ENCODE measurements at regions not wholly inside any gene's neighbourhood (a gene's known extent, or its start where the extent isn't known, plus 50 kb on each side); places are given as distances from the start of the nearest gene placed in this dataset.

- Mint-ChIP-seq H3K27me3 (ENCODE audit: low read depth in 3 of 3) (peaks cover 0 to 6% (median 4%) of the 10 kb centered on the region in 3 donors), H3K36me3 (no peaks in the 10 kb centered on the region), H3K4me3 (no peak overlapping the region), H3K9me3 (no peaks in the 10 kb centered on the region), H3K4me1 (peaks cover 36% of the 10 kb centered on the region), H3K27ac (no peak overlapping the region)
- H3K4me3 ChIP-seq (replicated peaks in 1 of 3; ENCODE audit: low read depth in 2 of 3, low read length in 3 of 3): no peak overlapping the region
- no peak for TF ChIP-seq CTCF (IDR thresholded peaks at IDR 0.05)
- H3K36me3 ChIP-seq (replicated peaks in 1 of 2; ENCODE audit: control insufficient read depth in 1 of 2, insufficient read depth in 2 of 2, low read length in 2 of 2): no peaks in the 10 kb centered on the region
- H3K9me3 ChIP-seq (replicated peaks in 1 of 2; ENCODE audit: control insufficient read depth in 1 of 2, insufficient read depth in 1 of 2, low read length in 2 of 2): no peaks in the 10 kb centered on the region
- H2AFZ ChIP-seq (ENCODE audit: insufficient read depth, low read depth, low read length, poor library complexity, severe bottlenecking): no peak overlapping the region
- no peaks in the 10 kb centered on the region for H3K27me3 ChIP-seq (ENCODE audit: control insufficient read depth in 2 of 2, insufficient read depth in 2 of 2, low read length in 2 of 2)
- no peak for DNase-seq
- peak overlapping the region in 1 of 2 donors; percentile 68 for H3K27ac ChIP-seq (ENCODE audit: low read depth in 1 of 2, low read length in 2 of 2)
- H4K20me1 ChIP-seq (ENCODE audit: insufficient read depth, low read length): no peaks in the 10 kb centered on the region
- intact Hi-C loops (cut with micrococcal nuclease): no loop called here
- peaks cover 18 to 60% of the 10 kb centered on the region in 2 donors for H3K4me1 ChIP-seq (ENCODE audit: control insufficient read depth in 1 of 2, insufficient read depth in 2 of 2, low read length in 2 of 2)
- H3K4me2 ChIP-seq (replicated peaks; ENCODE audit: extremely low read depth, low read length, poor library complexity, severe bottlenecking): no peak overlapping the region
- no peaks in the 10 kb centered on the region for H3K79me2 ChIP-seq (ENCODE audit: insufficient read depth, low read length)
- no peak overlapping the region for H3K9ac ChIP-seq (ENCODE audit: insufficient read depth, low read length, poor library complexity, severe bottlenecking)
These were observed 152.7 kb upstream of the RUNX1 start for GRCh38 chr21:35201799-35202198.

GRCh38 chr21:35201288-35201687, 152.2 kb upstream of the RUNX1 start:
- peak overlapping the region in 1 of 7 donors; percentile 36 for H3K27ac Mint-ChIP-seq
- intact Hi-C loops (cut with micrococcal nuclease): no loop called here
- DNase-seq: no peak
- Histone ChIP-seq H4K20me1 (ENCODE audit: insufficient read depth, low read length) (no peaks in the 10 kb centered on the region), H3K27me3 (ENCODE audit: control insufficient read depth in 2 of 2, insufficient read depth in 2 of 2, low read length in 2 of 2) (no peaks in the 10 kb centered on the region), H3K4me1 (ENCODE audit: control insufficient read depth in 1 of 2, insufficient read depth in 2 of 2, low read length in 2 of 2) (peaks cover 16 to 54% of the 10 kb centered on the region in 2 donors), H3K36me3 (replicated peaks in 1 of 2; ENCODE audit: control insufficient read depth in 1 of 2, insufficient read depth in 2 of 2, low read length in 2 of 2) (no peaks in the 10 kb centered on the region), H2AFZ (ENCODE audit: insufficient read depth, low read depth, low read length, poor library complexity, severe bottlenecking) (no peak overlapping the region), H3K4me3 (replicated peaks in 1 of 3; ENCODE audit: low read depth in 2 of 3, low read length in 3 of 3) (no peak overlapping the region), H3K79me2 (ENCODE audit: insufficient read depth, low read length) (no peaks in the 10 kb centered on the region), H3K9me3 (replicated peaks in 1 of 2; ENCODE audit: control insufficient read depth in 1 of 2, insufficient read depth in 1 of 2, low read length in 2 of 2) (no peaks in the 10 kb centered on the region), H3K4me2 (replicated peaks; ENCODE audit: extremely low read depth, low read length, poor library complexity, severe bottlenecking) (no peak overlapping the region), H3K9ac (ENCODE audit: insufficient read depth, low read length, poor library complexity, severe bottlenecking) (no peak overlapping the region), H3K27ac (ENCODE audit: low read depth in 1 of 2, low read length in 2 of 2) (peak overlapping the region in 1 of 2 donors; percentile 68)
- no peaks in the 10 kb centered on the region for H3K9me3 Mint-ChIP-seq
- peaks cover 31% of the 10 kb centered on the region for H3K4me1 Mint-ChIP-seq
- H3K27me3 Mint-ChIP-seq (ENCODE audit: low read depth in 3 of 3): peaks cover 0 to 6% (median 4%) of the 10 kb centered on the region in 3 donors
- H3K36me3 Mint-ChIP-seq: no peaks in the 10 kb centered on the region
- no peak overlapping the region for H3K4me3 Mint-ChIP-seq
- WGBS (ENCODE audit: insufficient coverage): 86% methylated on average over 1 of the region's 2 CpGs
- no peak for TF ChIP-seq CTCF (IDR thresholded peaks at IDR 0.05)

All from CD14-positive monocyte (primary cell).